ENCODE measurements at regions not wholly inside any gene's neighbourhood (a gene's known extent, or its start where the extent isn't known, plus 50 kb on each side); places are given as distances from the start of the nearest gene placed in this dataset.

GRCh38 chr2:108079736-108080135 is 93.4 kb downstream of the SLC5A7 start:
- POLR2A ChIA-PET: no interaction called here
- DNase-seq (ENCODE audit: extremely low spot score): no peak
- CTCF ChIA-PET: no interaction called here
- TF ChIP-seq CTCF (IDR thresholded peaks at IDR 0.05; ENCODE audit: control extremely low read depth, extremely low read depth, low read depth, missing control alignments): no peak

GRCh38 chr2:108080177-108080576 is 93.9 kb downstream of the SLC5A7 start:
- DNase-seq (ENCODE audit: extremely low spot score): no peak
- ChIA-PET POLR2A (no interaction called here), CTCF (no interaction called here)
- TF ChIP-seq CTCF (IDR thresholded peaks at IDR 0.05; ENCODE audit: control extremely low read depth, extremely low read depth, low read depth, missing control alignments): no peak

GRCh38 chr2:108082978-108083377 is 96.7 kb downstream of the SLC5A7 start:
- no peak for DNase-seq (ENCODE audit: extremely low spot score)
- TF ChIP-seq CTCF (IDR thresholded peaks at IDR 0.05; ENCODE audit: control extremely low read depth, extremely low read depth, low read depth, missing control alignments): no peak
- ChIA-PET POLR2A (no interaction called here), CTCF (no interaction called here)

GRCh38 chr2:108084311-108084710 is 98.0 kb downstream of the SLC5A7 start:
- DNase-seq (ENCODE audit: extremely low spot score): no peak
- TF ChIP-seq CTCF (IDR thresholded peaks at IDR 0.05; ENCODE audit: control extremely low read depth, extremely low read depth, low read depth, missing control alignments): no peak
- POLR2A ChIA-PET: no interaction called here
- CTCF ChIA-PET: no interaction called here

- POLR2A ChIA-PET: no interaction called here
- CTCF ChIA-PET: no interaction called here
- no peak for TF ChIP-seq CTCF (IDR thresholded peaks at IDR 0.05; ENCODE audit: control extremely low read depth, extremely low read depth, low read depth, missing control alignments)
- no peak for DNase-seq (ENCODE audit: extremely low spot score)
These were observed 106.6 kb downstream of the SLC5A7 start for GRCh38 chr2:108092886-108093285.

- TF ChIP-seq CTCF (IDR thresholded peaks at IDR 0.05; ENCODE audit: control extremely low read depth, extremely low read depth, low read depth, missing control alignments): no peak
- CTCF ChIA-PET: no interaction called here
- POLR2A ChIA-PET: no interaction called here
- no peak for DNase-seq (ENCODE audit: extremely low spot score)
These were observed 115.2 kb downstream of the SLC5A7 start for GRCh38 chr2:108101481-108101880.

- no peak for TF ChIP-seq CTCF (IDR thresholded peaks at IDR 0.05; ENCODE audit: control extremely low read depth, extremely low read depth, low read depth, missing control alignments)
- CTCF ChIA-PET: interaction anchor here (1.6 kb wide), 1 partner anchor 21 kb away, joined by 4 read pairs; no protein-coding TSS in a partner anchor
- POLR2A ChIA-PET: no interaction called here
- DNase-seq (ENCODE audit: extremely low spot score): no peak
These were observed 120.4 kb downstream of the SLC5A7 start for GRCh38 chr2:108106731-108107130.
